Coronary artery (tissue), 2 donors: ENCODE measurements at regions not wholly inside any gene's neighbourhood (a gene's known extent, or its start where the extent isn't known, plus 50 kb on each side); places are given as distances from the start of the nearest gene placed in this dataset.
A peak's percentile ranks its signal among the peaks of the same experiment; 100 is the strongest.

ENCODE experiments used
- DNase-seq: peaks from one replicate; pipeline ENCODE4 v3.0.0-alpha.2; 2017; ENCODE audit warnings: low spot score
- H3K27ac ChIP-seq, 2 donors: fragments of 200-600 bp; sonication (generic); one replicate each; pipeline ENCODE4 v1.5.1; 2016 to 2019
- H3K4me3 ChIP-seq: fragments of 200-600 bp; sonication (generic); 2 replicates; pipeline ENCODE4 v1.5.1; 2016; ENCODE audit warnings: mild to moderate bottlenecking, moderate library complexity
- CTCF ChIP-seq: fragments of 200-600 bp; sonication (generic); IDR thresholded peaks from one replicate; pipeline ENCODE4 v1.5.1; 2019; ENCODE audit warnings: antibody characterized with exemption

DNA sequence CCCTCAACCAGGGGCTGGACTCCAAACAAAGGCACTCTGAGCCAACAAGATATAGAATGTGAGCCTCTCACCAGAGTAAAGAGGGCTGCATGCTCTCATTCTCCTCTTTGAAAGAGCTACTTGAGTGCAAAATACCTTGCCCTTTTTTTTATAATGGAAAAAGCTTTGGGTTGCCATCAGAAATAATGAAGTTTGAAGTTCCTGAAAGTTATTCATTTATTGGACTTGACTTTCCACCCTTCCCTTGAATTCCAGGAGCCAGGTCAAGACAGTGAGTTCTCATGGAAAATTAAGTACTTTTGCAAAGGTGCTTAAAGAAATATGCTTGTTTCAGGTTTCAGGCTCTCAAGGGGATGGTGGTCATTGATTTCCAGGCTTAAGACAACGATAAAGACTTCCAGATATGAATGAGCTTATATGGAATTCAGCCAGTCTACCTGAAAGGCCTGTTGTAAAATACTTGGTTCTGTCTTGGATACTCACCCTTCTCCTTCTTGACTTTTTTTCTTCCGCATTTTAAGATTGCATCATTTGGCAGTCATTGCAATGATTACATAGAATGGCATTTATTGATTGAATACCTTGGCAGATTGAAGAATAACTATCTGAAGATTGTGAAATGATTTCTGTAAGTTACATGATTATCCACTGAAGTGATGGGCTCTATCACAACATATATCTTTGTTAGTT is 696.4 kb downstream of the INHBA start:
- TF ChIP-seq CTCF: no peak
- H3K4me3 ChIP-seq: no peak overlapping the region
- DNase-seq: no peak
- peak overlapping the region in 1 of 2 donors; percentile 1 for H3K27ac ChIP-seq

GRCh38 chr7:41005374-41005901 is 697.5 kb downstream of the INHBA start:
- no peak for TF ChIP-seq CTCF
- DNase-seq: no peak
- Histone ChIP-seq H3K27ac (peak overlapping the region in 1 of 2 donors; percentile 44), H3K4me3 (no peak overlapping the region)

DNA sequence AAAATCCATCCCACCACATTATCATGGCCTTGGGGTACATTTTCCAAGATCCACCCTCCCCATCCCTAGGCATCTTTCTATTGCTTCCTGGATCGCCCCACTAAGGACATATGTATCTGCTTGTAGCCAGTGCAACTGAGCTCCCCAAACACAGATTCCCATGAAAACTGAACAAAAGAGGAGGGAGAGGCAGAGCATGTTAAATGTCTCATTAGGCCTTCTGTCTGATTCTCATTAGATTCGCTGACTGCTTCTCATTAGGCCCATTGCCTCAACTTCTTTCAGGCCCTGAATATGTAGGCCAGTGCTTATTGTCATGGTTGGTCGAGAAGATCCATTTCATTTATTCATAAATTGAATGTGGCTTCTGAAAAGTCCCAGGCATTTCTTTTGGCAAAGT is 698.9 kb downstream of the INHBA start:
- H3K4me3 ChIP-seq: no peak overlapping the region
- no peak for TF ChIP-seq CTCF
- H3K27ac ChIP-seq: no peak overlapping the region
- no peak for DNase-seq

GRCh38 chr7:41003611-41003940 is 699.3 kb downstream of the INHBA start:
- Histone ChIP-seq H3K27ac (no peak overlapping the region), H3K4me3 (no peak overlapping the region)
- no peak for DNase-seq
- no peak for TF ChIP-seq CTCF

GRCh38 chr7:41002741-41003610 is 699.9 kb downstream of the INHBA start:
- H3K4me3 ChIP-seq: no peak overlapping the region
- no peak for DNase-seq
- H3K27ac ChIP-seq: no peak overlapping the region
- TF ChIP-seq CTCF: peak; percentile 45

- Histone ChIP-seq H3K4me3 (no peak overlapping the region), H3K27ac (no peak overlapping the region)
- TF ChIP-seq CTCF: no peak
- DNase-seq: no peak
Measured at GRCh38 chr7:41000042-41000441, 702.8 kb downstream of the INHBA start.
